OCI-LY1 (cell line): ENCODE measurements at regions not wholly inside any gene's neighbourhood (a gene's known extent, or its start where the extent isn't known, plus 50 kb on each side); places are given as distances from the start of the nearest gene placed in this dataset.

Experiments used
- H2AFZ ChIP-seq: fragments of 200-600 bp; sonication (generic), shearing (Covaris generic); 2 replicates; pipeline ENCODE4 v1.6.0; 2014; ENCODE audit warnings: antibody characterized with exemption, mild to moderate bottlenecking, low read length
- H3F3A ChIP-seq: fragments of 200-600 bp; sonication (generic), shearing (Covaris generic); 2 replicates; pipeline ENCODE4 v1.6.0; 2014; ENCODE audit warnings: mild to moderate bottlenecking, antibody characterized with exemption, low read length, moderate library complexity; ENCODE audit not compliant: insufficient read depth
- H3K27ac ChIP-seq: fragments of 200-600 bp; sonication (generic); 2 replicates; pipeline ENCODE4 v1.5.1; 2014; ENCODE audit warnings: low read length, mixed run types, mild to moderate bottlenecking, low read depth; ENCODE audit not compliant: poor library complexity, severe bottlenecking
- H3K27me3 ChIP-seq: fragments of 200-600 bp; sonication (generic); 2 replicates; pipeline ENCODE4 v1.6.0; 2014; ENCODE audit warnings: antibody characterized with exemption, mild to moderate bottlenecking, low read length, moderate library complexity; ENCODE audit not compliant: insufficient read depth
- H3K36me3 ChIP-seq: fragments of 200-600 bp; sonication (generic); 2 replicates; pipeline ENCODE4 v1.6.1; 2014; ENCODE audit warnings: mild to moderate bottlenecking, antibody characterized with exemption, low read length, moderate library complexity, mixed read lengths; ENCODE audit not compliant: insufficient read depth
- H3K4me1 ChIP-seq: fragments of 200-600 bp; sonication (generic); 2 replicates; pipeline ENCODE4 v1.5.1; 2014; ENCODE audit warnings: mild to moderate bottlenecking, low read length, moderate library complexity; ENCODE audit not compliant: insufficient read depth, severe bottlenecking
- H3K4me2 ChIP-seq: fragments of 200-600 bp; sonication (generic), shearing (Covaris generic); 2 replicates; pipeline ENCODE4 v1.6.1; 2014; ENCODE audit warnings: low read length
- H3K4me3 ChIP-seq: fragments of 200-600 bp; sonication (generic); 2 replicates; pipeline ENCODE4 v1.5.1; 2014; ENCODE audit warnings: low read length, low read depth, mild to moderate bottlenecking, mixed read lengths; ENCODE audit not compliant: poor library complexity, severe bottlenecking
- H3K79me2 ChIP-seq: fragments of 200-600 bp; shearing (Covaris generic); 2 replicates; pipeline ENCODE4 v1.6.1; 2016; ENCODE audit warnings: mixed run types, low read length, mixed read lengths; ENCODE audit not compliant: insufficient read depth
- H3K9ac ChIP-seq: fragments of 200-600 bp; sonication (generic), shearing (Covaris generic); 2 replicates; pipeline ENCODE4 v1.6.1; 2014; ENCODE audit warnings: mild to moderate bottlenecking, low read length, mixed read lengths
- H3K9me2 ChIP-seq: fragments of 200-600 bp; sonication (generic), shearing (Covaris generic); 2 replicates; pipeline ENCODE4 v1.6.1; 2014; ENCODE audit warnings: low read depth, mild to moderate bottlenecking, low read length, mixed read lengths
- H3K9me3 ChIP-seq: fragments of 200-600 bp; shearing (Covaris generic); 2 replicates; pipeline ENCODE4 v1.6.1; 2014; ENCODE audit warnings: low read length, mixed read lengths
- H4K20me1 ChIP-seq: fragments of 200-600 bp; sonication (generic), shearing (Covaris generic); 2 replicates; pipeline ENCODE4 v1.6.0; 2016; ENCODE audit warnings: mild to moderate bottlenecking, low read length; ENCODE audit not compliant: insufficient read depth
- CTCF ChIP-seq: fragments of 200-600 bp; sonication (generic), shearing (Covaris generic); IDR thresholded peaks from 2 replicates; pipeline ENCODE4 v1.5.1; 2017; ENCODE audit warnings: mild to moderate bottlenecking, antibody characterized with exemption, low read length, moderate library complexity, mixed read lengths
- EZH2 ChIP-seq: fragments of 200-600 bp; sonication (generic), shearing (Covaris generic); IDR thresholded peaks from 2 replicates; pipeline ENCODE4 v1.8.0; 2017; ENCODE audit warnings: borderline replicate concordance, mixed run types, mild to moderate bottlenecking, antibody characterized with exemption, low read length, moderate library complexity, mixed read lengths

- no peaks in the 10 kb centered on the region for H3K79me2 ChIP-seq
- H3K9me3 ChIP-seq, result no peaks in the 10 kb centered on the region
- peaks cover 3% of the 10 kb centered on the region for H3K27me3 ChIP-seq
- H3K9me2 ChIP-seq, result no peaks in the 10 kb centered on the region
- H2AFZ ChIP-seq, result no peak overlapping the region
- H3K27ac ChIP-seq, result no peak overlapping the region
- H3K4me2 ChIP-seq, result no peak overlapping the region
- no peaks in the 10 kb centered on the region for H3K36me3 ChIP-seq
- no peak overlapping the region for H3K9ac ChIP-seq
- H4K20me1 ChIP-seq, result no peaks in the 10 kb centered on the region
- TF ChIP-seq EZH2 (no peak), CTCF (no peak)
- no peaks in the 10 kb centered on the region for H3F3A ChIP-seq
- H3K4me3 ChIP-seq, result no peak overlapping the region
- H3K4me1 ChIP-seq, result no peaks in the 10 kb centered on the region
Observed at GRCh38 chr1:5391725-5392124, 600.5 kb downstream of the NPHP4 start.

DNA sequence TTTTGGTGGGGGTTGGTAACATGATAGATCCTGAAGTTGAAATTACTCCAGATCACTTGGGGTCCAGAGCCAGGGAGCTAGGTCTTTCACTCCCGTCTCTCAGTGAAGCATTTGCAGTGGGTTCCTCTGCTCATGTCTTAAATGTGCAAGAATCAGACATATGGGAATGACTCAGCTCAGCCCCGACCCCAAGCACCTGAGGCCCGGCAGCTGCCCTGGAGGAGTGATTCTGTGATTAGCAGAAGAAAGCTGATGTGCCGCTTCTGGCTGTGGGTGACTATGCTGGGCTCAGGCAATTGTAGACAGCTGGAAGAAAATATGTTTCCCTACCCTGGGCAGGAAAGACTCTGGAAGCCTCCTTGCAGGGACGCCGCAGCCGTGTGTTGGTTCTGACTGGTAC, 601.7 kb downstream of the NPHP4 start:
- Histone ChIP-seq H3F3A (no peaks in the 10 kb centered on the region), H3K4me3 (no peak overlapping the region), H2AFZ (no peak overlapping the region), H3K36me3 (no peaks in the 10 kb centered on the region), H3K79me2 (no peaks in the 10 kb centered on the region), H3K4me1 (no peaks in the 10 kb centered on the region), H3K9me3 (no peaks in the 10 kb centered on the region), H3K27ac (no peak overlapping the region), H3K9ac (no peak overlapping the region), H4K20me1 (no peaks in the 10 kb centered on the region), H3K4me2 (no peak overlapping the region), H3K27me3 (peaks cover 3% of the 10 kb centered on the region), H3K9me2 (no peaks in the 10 kb centered on the region)
- TF ChIP-seq EZH2 (no peak), CTCF (no peak)

DNA sequence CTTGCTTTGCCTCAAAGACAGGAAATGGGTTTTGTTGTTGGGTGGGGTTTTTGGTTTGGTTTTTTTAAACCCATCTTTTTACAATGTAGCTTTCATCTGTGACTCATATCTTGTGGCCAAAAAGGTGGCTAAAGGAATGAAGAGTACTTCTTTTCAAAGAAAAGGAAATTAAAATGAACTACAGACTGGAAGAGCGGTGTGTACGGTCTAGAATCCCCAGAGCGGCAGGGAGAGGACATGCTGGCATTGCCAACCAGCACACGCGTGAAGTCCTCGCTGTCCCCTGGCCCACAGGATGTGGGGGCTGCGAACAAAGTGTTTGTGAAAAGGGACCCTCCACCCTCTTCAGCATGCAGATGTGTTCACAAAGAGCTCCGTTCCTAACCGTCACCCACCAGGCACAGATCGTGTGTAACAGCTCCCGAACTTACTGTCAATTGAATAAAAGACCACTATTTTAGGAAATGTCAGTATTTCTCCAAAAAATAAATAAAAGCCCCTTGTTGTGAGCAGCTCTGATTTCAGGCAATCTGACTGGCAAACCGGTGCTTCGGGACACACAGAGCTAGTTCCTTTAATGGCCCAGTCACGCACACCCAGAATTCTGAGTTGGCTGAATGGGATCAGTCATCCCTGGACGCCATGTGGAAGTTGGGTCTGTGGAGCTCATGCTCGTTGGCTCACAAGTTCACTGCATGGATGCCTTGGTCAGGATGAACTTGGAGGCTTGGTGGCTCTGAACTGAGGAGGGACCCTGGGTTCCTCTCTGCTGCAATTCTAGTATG, 602.9 kb downstream of the NPHP4 start:
- no peak overlapping the region for H3K27ac ChIP-seq
- TF ChIP-seq CTCF (no peak), EZH2 (no peak)
- H3K4me1 ChIP-seq, result no peaks in the 10 kb centered on the region
- no peak overlapping the region for H3K4me3 ChIP-seq
- no peaks in the 10 kb centered on the region for H3K9me2 ChIP-seq
- no peak overlapping the region for H3K9ac ChIP-seq
- no peaks in the 10 kb centered on the region for H3K36me3 ChIP-seq
- no peak overlapping the region for H2AFZ ChIP-seq
- H3F3A ChIP-seq, result no peaks in the 10 kb centered on the region
- no peaks in the 10 kb centered on the region for H3K9me3 ChIP-seq
- H4K20me1 ChIP-seq, result no peaks in the 10 kb centered on the region
- H3K27me3 ChIP-seq, result no peaks in the 10 kb centered on the region; the same call in 1 of the 2 replicates
- no peak overlapping the region for H3K4me2 ChIP-seq
- H3K79me2 ChIP-seq, result no peaks in the 10 kb centered on the region
